ENCODE measurements at regions not wholly inside any gene's neighbourhood (a gene's known extent, or its start where the extent isn't known, plus 50 kb on each side); places are given as distances from the start of the nearest gene placed in this dataset.

- no peak for TF ChIP-seq CTCF (IDR thresholded peaks at IDR 0.05; ENCODE audit: low read depth, low read length)
- Histone ChIP-seq H3K27me3 (ENCODE audit: insufficient read depth, low read depth, severe bottlenecking) (no peaks in the 10 kb centered on the region), H3K4me3 (ENCODE audit: low read depth, low read length) (no peak overlapping the region), H3K36me3 (no peaks in the 10 kb centered on the region), H3K27ac (no peak overlapping the region), H3K9me3 (ENCODE audit: severe bottlenecking) (peaks cover 6% of the 10 kb centered on the region)
- no peak for DNase-seq
Observed at GRCh38 chr9:106766616-106767015, 96.3 kb upstream of the ZNF462 start.

DNA sequence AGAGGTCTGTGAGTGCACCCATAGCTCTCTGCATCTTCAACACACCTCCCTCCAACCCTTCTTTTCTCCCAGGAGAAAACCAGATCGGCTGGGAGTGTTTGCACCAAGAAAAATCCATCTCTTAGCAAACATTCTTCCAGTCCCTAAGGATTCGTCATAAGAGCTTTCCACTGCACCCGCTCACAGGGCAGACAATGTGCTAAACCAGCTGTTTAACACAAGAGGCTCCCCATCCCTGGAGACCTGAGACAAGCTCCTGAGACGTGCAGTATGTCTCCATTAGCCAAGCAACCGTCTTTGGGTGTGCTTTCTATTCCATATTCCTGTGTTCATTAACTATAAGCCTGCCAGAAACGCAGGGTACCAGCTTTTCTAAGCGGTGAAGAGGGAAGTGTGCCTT is 93.6 kb upstream of the ZNF462 start:
- Histone ChIP-seq H3K4me3 (ENCODE audit: low read depth, low read length) (no peak overlapping the region), H3K27ac (no peak overlapping the region), H3K9me3 (ENCODE audit: severe bottlenecking) (no peaks in the 10 kb centered on the region), H3K36me3 (no peaks in the 10 kb centered on the region), H3K27me3 (ENCODE audit: insufficient read depth, low read depth, severe bottlenecking) (no peaks in the 10 kb centered on the region)
- DNase-seq: no peak
- TF ChIP-seq CTCF (IDR thresholded peaks at IDR 0.05; ENCODE audit: low read depth, low read length): no peak

DNA sequence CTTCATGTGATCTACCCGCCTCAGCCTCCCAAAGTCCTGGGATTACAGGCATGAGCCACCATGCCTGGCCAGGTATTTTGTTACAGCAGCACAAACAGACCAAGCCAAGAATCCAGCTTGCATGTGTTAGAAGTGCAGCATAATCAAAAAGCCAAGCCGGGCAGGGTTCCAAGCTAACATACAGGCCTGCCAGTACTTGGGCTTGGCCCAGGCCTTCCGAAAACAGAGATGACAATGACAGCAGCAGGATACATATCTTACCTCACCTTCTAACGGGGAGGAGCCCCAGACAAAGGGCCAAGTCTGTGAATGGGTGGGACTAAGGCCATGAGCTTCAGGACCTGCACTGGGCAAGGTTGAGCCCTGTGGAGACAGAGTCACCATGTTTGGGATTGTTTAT is 91.4 kb upstream of the ZNF462 start:
- no peak overlapping the region for H3K27ac ChIP-seq
- DNase-seq: no peak
- no peaks in the 10 kb centered on the region for H3K27me3 ChIP-seq (ENCODE audit: insufficient read depth, low read depth, severe bottlenecking)
- no peaks in the 10 kb centered on the region for H3K9me3 ChIP-seq (ENCODE audit: severe bottlenecking)
- no peak overlapping the region for H3K4me3 ChIP-seq (ENCODE audit: low read depth, low read length)
- no peaks in the 10 kb centered on the region for H3K36me3 ChIP-seq
- TF ChIP-seq CTCF (IDR thresholded peaks at IDR 0.05; ENCODE audit: low read depth, low read length): no peak

- Histone ChIP-seq H3K36me3 (no peaks in the 10 kb centered on the region), H3K27ac (no peak overlapping the region), H3K27me3 (ENCODE audit: insufficient read depth, low read depth, severe bottlenecking) (no peaks in the 10 kb centered on the region), H3K4me3 (ENCODE audit: low read depth, low read length) (no peak overlapping the region), H3K9me3 (ENCODE audit: severe bottlenecking) (no peaks in the 10 kb centered on the region)
- TF ChIP-seq CTCF (IDR thresholded peaks at IDR 0.05; ENCODE audit: low read depth, low read length): no peak
- DNase-seq: no peak
Observed at GRCh38 chr9:106772523-106773290, 90.3 kb upstream of the ZNF462 start.

GRCh38 chr9:106773750-106774149 is 89.2 kb upstream of the ZNF462 start:
- DNase-seq: no peak
- Histone ChIP-seq H3K36me3 (no peaks in the 10 kb centered on the region), H3K9me3 (ENCODE audit: severe bottlenecking) (no peaks in the 10 kb centered on the region), H3K4me3 (ENCODE audit: low read depth, low read length) (no peak overlapping the region), H3K27me3 (ENCODE audit: insufficient read depth, low read depth, severe bottlenecking) (no peaks in the 10 kb centered on the region), H3K27ac (no peak overlapping the region)
- TF ChIP-seq CTCF (IDR thresholded peaks at IDR 0.05; ENCODE audit: low read depth, low read length): no peak

- no peak overlapping the region for H3K27ac ChIP-seq
- no peak for DNase-seq
- H3K27me3 ChIP-seq (ENCODE audit: insufficient read depth, low read depth, severe bottlenecking): no peaks in the 10 kb centered on the region
- no peaks in the 10 kb centered on the region for H3K9me3 ChIP-seq (ENCODE audit: severe bottlenecking)
- H3K36me3 ChIP-seq: no peaks in the 10 kb centered on the region
- no peak for TF ChIP-seq CTCF (IDR thresholded peaks at IDR 0.05; ENCODE audit: low read depth, low read length)
- H3K4me3 ChIP-seq (ENCODE audit: low read depth, low read length): no peak overlapping the region
Observed at GRCh38 chr9:106775960-106776359, 87.0 kb upstream of the ZNF462 start.

Measured in WERI-Rb-1 (cell line).